ENCODE measurements at regions not wholly inside any gene's neighbourhood (a gene's known extent, or its start where the extent isn't known, plus 50 kb on each side); places are given as distances from the start of the nearest gene placed in this dataset.

- Histone ChIP-seq H3K4me3 (ENCODE audit: low read depth, low read length) (no peak overlapping the region), H3K4me1 (ENCODE audit: control insufficient read depth, insufficient read depth, low read length) (no peaks in the 10 kb centered on the region), H3K27ac (ENCODE audit: low read depth, low read length) (no peak overlapping the region), H3K36me3 (ENCODE audit: control insufficient read depth, insufficient read depth, low read length) (no peaks in the 10 kb centered on the region), H3K27me3 (ENCODE audit: control insufficient read depth, insufficient read depth, low read length) (no peaks in the 10 kb centered on the region), H3K9ac (ENCODE audit: low read length) (no peak overlapping the region), H3K9me3 (ENCODE audit: control insufficient read depth, insufficient read depth, low read depth, low read length) (no peaks in the 10 kb centered on the region)
Measured at GRCh38 chr3:110254591-110254990, 817.0 kb upstream of the NECTIN3 start.

- Histone ChIP-seq H3K4me1 (ENCODE audit: control insufficient read depth, insufficient read depth, low read length) (peaks cover 15% of the 10 kb centered on the region; the same call in 1 of the 2 replicates), H3K9ac (ENCODE audit: low read length) (no peak overlapping the region), H3K36me3 (ENCODE audit: control insufficient read depth, insufficient read depth, low read length) (no peaks in the 10 kb centered on the region), H3K27ac (ENCODE audit: low read depth, low read length) (no peak overlapping the region), H3K27me3 (ENCODE audit: control insufficient read depth, insufficient read depth, low read length) (no peaks in the 10 kb centered on the region), H3K9me3 (ENCODE audit: control insufficient read depth, insufficient read depth, low read depth, low read length) (no peaks in the 10 kb centered on the region), H3K4me3 (ENCODE audit: low read depth, low read length) (no peak overlapping the region)
Measured at GRCh38 chr3:110261141-110261540, 810.5 kb upstream of the NECTIN3 start.

GRCh38 chr3:110262896-110263295 lies 808.7 kb upstream of the NECTIN3 start:
- no peaks in the 10 kb centered on the region for H3K9me3 ChIP-seq (ENCODE audit: control insufficient read depth, insufficient read depth, low read depth, low read length)
- no peak overlapping the region for H3K27ac ChIP-seq (ENCODE audit: low read depth, low read length)
- H3K9ac ChIP-seq (ENCODE audit: low read length) = no peak overlapping the region
- no peaks in the 10 kb centered on the region for H3K36me3 ChIP-seq (ENCODE audit: control insufficient read depth, insufficient read depth, low read length)
- no peak overlapping the region for H3K4me3 ChIP-seq (ENCODE audit: low read depth, low read length)
- peaks cover 15% of the 10 kb centered on the region; the same call in 1 of the 2 replicates for H3K4me1 ChIP-seq (ENCODE audit: control insufficient read depth, insufficient read depth, low read length)
- no peaks in the 10 kb centered on the region for H3K27me3 ChIP-seq (ENCODE audit: control insufficient read depth, insufficient read depth, low read length)

- no peaks in the 10 kb centered on the region for H3K27me3 ChIP-seq (ENCODE audit: control insufficient read depth, insufficient read depth, low read length)
- H3K27ac ChIP-seq (ENCODE audit: low read depth, low read length) = no peak overlapping the region
- H3K4me3 ChIP-seq (ENCODE audit: low read depth, low read length) = no peak overlapping the region
- H3K4me1 ChIP-seq (ENCODE audit: control insufficient read depth, insufficient read depth, low read length) = peaks cover 15% of the 10 kb centered on the region; the same call in 1 of the 2 replicates
- H3K9ac ChIP-seq (ENCODE audit: low read length) = no peak overlapping the region
- H3K9me3 ChIP-seq (ENCODE audit: control insufficient read depth, insufficient read depth, low read depth, low read length) = no peaks in the 10 kb centered on the region
- no peaks in the 10 kb centered on the region for H3K36me3 ChIP-seq (ENCODE audit: control insufficient read depth, insufficient read depth, low read length)
Measured at GRCh38 chr3:110265302-110265701, 806.3 kb upstream of the NECTIN3 start.

GRCh38 chr3:110267304-110267845 lies 804.2 kb upstream of the NECTIN3 start:
- Histone ChIP-seq H3K36me3 (ENCODE audit: control insufficient read depth, insufficient read depth, low read length) (no peaks in the 10 kb centered on the region), H3K9ac (ENCODE audit: low read length) (no peak overlapping the region), H3K4me1 (ENCODE audit: control insufficient read depth, insufficient read depth, low read length) (peaks cover 23% of the 10 kb centered on the region; the same call in 1 of the 2 replicates), H3K9me3 (ENCODE audit: control insufficient read depth, insufficient read depth, low read depth, low read length) (no peaks in the 10 kb centered on the region), H3K27ac (ENCODE audit: low read depth, low read length) (no peak overlapping the region), H3K27me3 (ENCODE audit: control insufficient read depth, insufficient read depth, low read length) (no peaks in the 10 kb centered on the region), H3K4me3 (ENCODE audit: low read depth, low read length) (no peak overlapping the region)

- Histone ChIP-seq H3K27me3 (ENCODE audit: control insufficient read depth, insufficient read depth, low read length) (no peaks in the 10 kb centered on the region), H3K27ac (ENCODE audit: low read depth, low read length) (peak overlapping the region; percentile 60; the same call in 1 of the 2 replicates), H3K9ac (ENCODE audit: low read length) (no peak overlapping the region), H3K4me3 (ENCODE audit: low read depth, low read length) (no peak overlapping the region), H3K4me1 (ENCODE audit: control insufficient read depth, insufficient read depth, low read length) (peaks cover 14% of the 10 kb centered on the region; the same call in 1 of the 2 replicates), H3K9me3 (ENCODE audit: control insufficient read depth, insufficient read depth, low read depth, low read length) (no peaks in the 10 kb centered on the region), H3K36me3 (ENCODE audit: control insufficient read depth, insufficient read depth, low read length) (no peaks in the 10 kb centered on the region)
Measured at GRCh38 chr3:110272525-110272924, 799.1 kb upstream of the NECTIN3 start.

GRCh38 chr3:110291886-110292501 lies 779.6 kb upstream of the NECTIN3 start:
- Histone ChIP-seq H3K27ac (ENCODE audit: low read depth, low read length) (no peak overlapping the region), H3K4me1 (ENCODE audit: control insufficient read depth, insufficient read depth, low read length) (no peaks in the 10 kb centered on the region), H3K36me3 (ENCODE audit: control insufficient read depth, insufficient read depth, low read length) (no peaks in the 10 kb centered on the region), H3K9ac (ENCODE audit: low read length) (no peak overlapping the region), H3K4me3 (ENCODE audit: low read depth, low read length) (no peak overlapping the region), H3K27me3 (ENCODE audit: control insufficient read depth, insufficient read depth, low read length) (no peaks in the 10 kb centered on the region), H3K9me3 (ENCODE audit: control insufficient read depth, insufficient read depth, low read depth, low read length) (peaks cover 36% of the 10 kb centered on the region)

GRCh38 chr3:110293660-110294059 lies 778.0 kb upstream of the NECTIN3 start:
- H3K36me3 ChIP-seq (ENCODE audit: control insufficient read depth, insufficient read depth, low read length) = no peaks in the 10 kb centered on the region
- no peaks in the 10 kb centered on the region for H3K4me1 ChIP-seq (ENCODE audit: control insufficient read depth, insufficient read depth, low read length)
- no peak overlapping the region for H3K27ac ChIP-seq (ENCODE audit: low read depth, low read length)
- no peak overlapping the region for H3K4me3 ChIP-seq (ENCODE audit: low read depth, low read length)
- no peak overlapping the region for H3K9ac ChIP-seq (ENCODE audit: low read length)
- H3K9me3 ChIP-seq (ENCODE audit: control insufficient read depth, insufficient read depth, low read depth, low read length) = peaks cover 32% of the 10 kb centered on the region
- no peaks in the 10 kb centered on the region for H3K27me3 ChIP-seq (ENCODE audit: control insufficient read depth, insufficient read depth, low read length)

GRCh38 chr3:110296885-110297284 lies 774.7 kb upstream of the NECTIN3 start:
- peaks cover 32% of the 10 kb centered on the region for H3K9me3 ChIP-seq (ENCODE audit: control insufficient read depth, insufficient read depth, low read depth, low read length)
- no peaks in the 10 kb centered on the region for H3K36me3 ChIP-seq (ENCODE audit: control insufficient read depth, insufficient read depth, low read length)
- no peaks in the 10 kb centered on the region for H3K27me3 ChIP-seq (ENCODE audit: control insufficient read depth, insufficient read depth, low read length)
- H3K4me3 ChIP-seq (ENCODE audit: low read depth, low read length) = no peak overlapping the region
- H3K27ac ChIP-seq (ENCODE audit: low read depth, low read length) = no peak overlapping the region
- no peaks in the 10 kb centered on the region for H3K4me1 ChIP-seq (ENCODE audit: control insufficient read depth, insufficient read depth, low read length)
- no peak overlapping the region for H3K9ac ChIP-seq (ENCODE audit: low read length)

- no peak overlapping the region for H3K9ac ChIP-seq (ENCODE audit: low read length)
- H3K9me3 ChIP-seq (ENCODE audit: control insufficient read depth, insufficient read depth, low read depth, low read length) = no peaks in the 10 kb centered on the region
- H3K27me3 ChIP-seq (ENCODE audit: control insufficient read depth, insufficient read depth, low read length) = no peaks in the 10 kb centered on the region
Measured at GRCh38 chr3:110301781-110302180, 769.8 kb upstream of the NECTIN3 start.

GRCh38 chr3:110307065-110307809 lies 764.4 kb upstream of the NECTIN3 start:
- no peaks in the 10 kb centered on the region for H3K4me1 ChIP-seq (ENCODE audit: control insufficient read depth, insufficient read depth, low read length)
- H3K9ac ChIP-seq (ENCODE audit: low read length) = no peak overlapping the region
- H3K9me3 ChIP-seq (ENCODE audit: control insufficient read depth, insufficient read depth, low read depth, low read length) = no peaks in the 10 kb centered on the region
- no peaks in the 10 kb centered on the region for H3K36me3 ChIP-seq (ENCODE audit: control insufficient read depth, insufficient read depth, low read length)
- H3K27ac ChIP-seq (ENCODE audit: low read depth, low read length) = no peak overlapping the region
- H3K27me3 ChIP-seq (ENCODE audit: control insufficient read depth, insufficient read depth, low read length) = no peaks in the 10 kb centered on the region
- no peak overlapping the region for H3K4me3 ChIP-seq (ENCODE audit: low read depth, low read length)

More at GRCh38 chr3:110301781-110302180, 769.8 kb upstream of the NECTIN3 start:
- H3K36me3 ChIP-seq (ENCODE audit: control insufficient read depth, insufficient read depth, low read length) = no peaks in the 10 kb centered on the region
- H3K4me1 ChIP-seq (ENCODE audit: control insufficient read depth, insufficient read depth, low read length) = no peaks in the 10 kb centered on the region
- no peak overlapping the region for H3K27ac ChIP-seq (ENCODE audit: low read depth, low read length)
- H3K4me3 ChIP-seq (ENCODE audit: low read depth, low read length) = no peak overlapping the region

All from HUES6 (cell line).